ENCODE measurements at regions not wholly inside any gene's neighbourhood (a gene's known extent, or its start where the extent isn't known, plus 50 kb on each side); places are given as distances from the start of the nearest gene placed in this dataset.
A peak's percentile ranks its signal among the peaks of the same experiment; 100 is the strongest.

DNA sequence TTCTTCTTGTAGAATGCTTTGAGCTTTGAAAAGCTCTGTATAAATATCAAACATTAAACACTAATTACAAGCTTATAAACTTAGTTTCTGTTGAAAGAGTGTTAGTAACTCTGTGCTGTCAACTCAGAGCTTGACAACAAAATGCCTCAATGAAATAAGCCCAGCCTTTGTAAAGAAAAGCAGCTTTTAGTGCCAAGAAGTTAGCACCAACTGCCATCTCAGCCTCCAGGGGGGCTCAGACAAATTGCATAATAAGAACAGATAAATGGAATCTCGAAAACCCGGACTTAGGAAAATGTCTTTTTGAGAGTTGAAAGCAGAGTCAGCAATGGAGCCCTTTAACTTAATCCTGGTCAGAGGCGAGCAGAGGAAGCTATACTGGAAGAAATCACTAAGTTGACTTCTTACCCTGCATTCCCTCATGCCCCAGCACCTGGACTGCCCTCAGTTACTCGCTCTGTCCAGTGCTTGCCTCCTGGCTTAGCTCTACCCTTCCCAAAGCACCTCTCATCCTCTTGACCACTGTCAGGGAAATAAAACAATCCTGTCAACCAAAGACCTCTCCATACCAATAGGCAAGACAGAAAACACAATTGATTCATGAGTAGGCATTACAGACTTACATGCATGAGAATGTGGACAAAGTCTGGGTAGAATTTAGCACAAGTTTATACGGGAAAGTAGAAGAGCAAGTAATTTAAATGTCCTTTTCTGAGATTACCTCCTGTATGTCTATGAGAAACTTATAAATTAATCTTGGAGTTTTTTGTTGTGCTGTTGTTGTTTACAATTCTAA is 352.7 kb downstream of the ZNF608 start:
- TF ChIP-seq, protein P1, sequence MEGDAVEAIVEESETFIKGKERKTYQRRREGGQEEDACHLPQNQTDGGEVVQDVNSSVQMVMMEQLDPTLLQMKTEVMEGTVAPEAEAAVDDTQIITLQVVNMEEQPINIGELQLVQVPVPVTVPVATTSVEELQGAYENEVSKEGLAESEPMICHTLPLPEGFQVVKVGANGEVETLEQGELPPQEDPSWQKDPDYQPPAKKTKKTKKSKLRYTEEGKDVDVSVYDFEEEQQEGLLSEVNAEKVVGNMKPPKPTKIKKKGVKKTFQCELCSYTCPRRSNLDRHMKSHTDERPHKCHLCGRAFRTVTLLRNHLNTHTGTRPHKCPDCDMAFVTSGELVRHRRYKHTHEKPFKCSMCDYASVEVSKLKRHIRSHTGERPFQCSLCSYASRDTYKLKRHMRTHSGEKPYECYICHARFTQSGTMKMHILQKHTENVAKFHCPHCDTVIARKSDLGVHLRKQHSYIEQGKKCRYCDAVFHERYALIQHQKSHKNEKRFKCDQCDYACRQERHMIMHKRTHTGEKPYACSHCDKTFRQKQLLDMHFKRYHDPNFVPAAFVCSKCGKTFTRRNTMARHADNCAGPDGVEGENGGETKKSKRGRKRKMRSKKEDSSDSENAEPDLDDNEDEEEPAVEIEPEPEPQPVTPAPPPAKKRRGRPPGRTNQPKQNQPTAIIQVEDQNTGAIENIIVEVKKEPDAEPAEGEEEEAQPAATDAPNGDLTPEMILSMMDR (IDR thresholded peaks at IDR 0.05; ENCODE audit: unreplicated experiment): no peak
- Mint-ChIP-seq H3K4me3 (no peak overlapping the region), H3K4me1 (peaks cover 21% of the 10 kb centered on the region), H3K36me3 (peaks cover 16% of the 10 kb centered on the region), H3K9me3 (peaks cover 20% of the 10 kb centered on the region), H3K27me3 (ENCODE audit: low read depth) (peaks cover 2% of the 10 kb centered on the region), H3K27ac (no peak overlapping the region)
- DNase-seq (ENCODE audit: low spot score in 2 of 2, unreplicated experiment in 2 of 2): no peak

DNA sequence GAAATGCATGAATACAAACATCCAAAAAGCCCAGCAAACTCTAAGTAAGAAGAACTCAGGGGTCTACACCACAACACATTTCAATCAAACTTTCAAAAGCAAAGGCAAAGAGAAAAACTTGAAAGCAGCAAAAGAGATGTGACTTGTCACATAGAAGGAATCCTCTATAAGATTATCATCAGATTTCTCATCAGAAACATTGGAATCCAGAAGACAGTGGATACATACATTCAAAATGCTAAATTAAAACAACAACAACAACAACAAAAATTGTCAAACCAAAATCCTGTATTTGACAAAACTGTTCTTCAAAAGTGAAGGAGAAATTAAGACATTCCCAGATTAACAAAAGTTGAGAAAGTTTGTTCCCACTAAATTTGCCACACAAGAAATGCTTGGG is 362.7 kb downstream of the ZNF608 start:
- H3K9me3 Mint-ChIP-seq: peaks cover 64% of the 10 kb centered on the region
- no peaks in the 10 kb centered on the region for H3K27me3 Mint-ChIP-seq (ENCODE audit: low read depth)
- peaks cover 19% of the 10 kb centered on the region for H3K36me3 Mint-ChIP-seq
- H3K4me1 Mint-ChIP-seq: no peaks in the 10 kb centered on the region
- no peak overlapping the region for H3K27ac Mint-ChIP-seq
- no peak for DNase-seq (ENCODE audit: low spot score in 2 of 2, unreplicated experiment in 2 of 2)
- TF ChIP-seq, protein P1 (IDR thresholded peaks at IDR 0.05; ENCODE audit: unreplicated experiment): no peak
- no peak overlapping the region for H3K4me3 Mint-ChIP-seq

DNA sequence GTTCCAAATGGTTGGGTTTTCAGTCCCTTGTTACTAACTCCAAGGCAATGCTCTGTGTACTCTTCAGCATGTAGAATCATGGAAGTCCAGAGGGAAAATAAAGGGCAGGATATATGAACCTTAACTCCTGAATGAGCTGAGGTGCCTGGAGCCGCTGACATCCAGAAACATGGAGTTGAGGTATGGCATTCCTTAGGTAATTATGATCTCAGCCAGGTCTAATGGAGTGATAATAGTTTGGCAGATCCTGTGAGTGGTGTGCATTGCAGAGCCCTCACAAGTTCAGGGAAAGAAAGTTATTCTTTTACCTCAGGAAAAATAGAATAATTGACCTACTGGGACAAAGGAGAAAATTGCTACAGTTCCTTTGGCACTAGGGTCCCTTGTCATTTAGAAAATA is 369.1 kb downstream of the ZNF608 start:
- Mint-ChIP-seq H3K36me3 (peaks cover 9% of the 10 kb centered on the region), H3K27me3 (ENCODE audit: low read depth) (no peaks in the 10 kb centered on the region), H3K9me3 (peaks cover 23% of the 10 kb centered on the region), H3K27ac (peak overlapping the region; percentile 4), H3K4me1 (peaks cover 21% of the 10 kb centered on the region), H3K4me3 (no peak overlapping the region)
- TF ChIP-seq, protein P1 (IDR thresholded peaks at IDR 0.05; ENCODE audit: unreplicated experiment): no peak
- no peak for DNase-seq (ENCODE audit: low spot score in 2 of 2, unreplicated experiment in 2 of 2)

DNA sequence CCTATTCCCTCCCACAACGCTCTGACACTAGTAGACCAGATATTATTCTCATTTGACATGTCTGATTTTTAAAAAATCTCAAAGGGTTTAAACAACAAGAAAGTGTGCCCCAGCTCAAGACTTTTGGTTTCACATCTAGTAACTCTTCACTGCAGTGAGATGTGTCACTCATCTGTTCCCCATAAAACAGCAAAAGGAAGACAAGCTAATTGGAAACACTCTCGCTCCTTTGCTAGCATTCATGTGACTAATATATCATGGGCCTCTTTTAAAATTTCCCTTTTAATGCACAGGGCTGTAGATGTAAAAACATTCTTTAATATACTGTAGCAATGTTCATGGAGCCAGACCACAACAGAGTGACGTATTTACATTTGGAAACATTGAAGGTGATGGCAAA is 372.6 kb downstream of the ZNF608 start:
- peaks cover 14% of the 10 kb centered on the region for H3K9me3 Mint-ChIP-seq
- H3K27ac Mint-ChIP-seq: no peak overlapping the region
- no peaks in the 10 kb centered on the region for H3K27me3 Mint-ChIP-seq (ENCODE audit: low read depth)
- TF ChIP-seq, protein P1 (IDR thresholded peaks at IDR 0.05; ENCODE audit: unreplicated experiment): no peak
- H3K4me1 Mint-ChIP-seq: peaks cover 36% of the 10 kb centered on the region
- no peak overlapping the region for H3K4me3 Mint-ChIP-seq
- H3K36me3 Mint-ChIP-seq: peaks cover 2% of the 10 kb centered on the region
- DNase-seq (ENCODE audit: low spot score in 2 of 2, unreplicated experiment in 2 of 2): no peak

DNA sequence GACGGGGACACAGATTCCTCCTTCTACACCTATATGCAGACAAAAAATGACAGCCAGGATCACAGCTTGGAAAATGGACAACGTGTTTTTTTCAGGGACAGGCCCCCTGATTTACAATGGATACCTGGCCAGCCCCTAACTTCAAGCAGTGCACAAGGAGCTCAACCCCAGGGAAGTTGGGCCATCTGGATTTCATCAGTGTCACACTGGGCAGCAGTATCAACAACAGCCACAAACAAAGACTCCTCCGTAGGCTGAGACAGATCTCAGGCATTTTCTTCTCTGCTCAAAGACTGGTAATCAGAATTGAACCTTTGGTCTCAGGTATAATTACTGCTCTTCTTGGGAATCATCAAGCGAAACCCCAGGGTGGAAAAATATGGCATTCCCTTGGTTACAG is 374.0 kb downstream of the ZNF608 start:
- DNase-seq (ENCODE audit: low spot score in 2 of 2, unreplicated experiment in 2 of 2): no peak
- Mint-ChIP-seq H3K4me1 (peaks cover 30% of the 10 kb centered on the region), H3K4me3 (no peak overlapping the region), H3K27me3 (ENCODE audit: low read depth) (no peaks in the 10 kb centered on the region), H3K9me3 (peaks cover 20% of the 10 kb centered on the region), H3K27ac (peak overlapping the region; percentile 25), H3K36me3 (peaks cover 2% of the 10 kb centered on the region)
- TF ChIP-seq, protein P1 (IDR thresholded peaks at IDR 0.05; ENCODE audit: unreplicated experiment): no peak
